ENCODE measurements at regions not wholly inside any gene's neighbourhood (a gene's known extent, or its start where the extent isn't known, plus 50 kb on each side); places are given as distances from the start of the nearest gene placed in this dataset.

GRCh38 chrX:69323786-69324720, 158.8 kb upstream of the PJA1 start:
- intact Hi-C loops (cut with micrococcal nuclease; ENCODE audit: unreplicated experiment) (no loop called here), in situ Hi-C loops (cut with MboI) (no loop called here)
- no peak overlapping the region for H3K4me2 ChIP-seq (ENCODE audit: control insufficient read depth, insufficient read depth)
- ChIA-PET RAD21 (ENCODE audit: unreplicated experiment) (no interaction called here), POLR2A (no interaction called here), SMC1A (ENCODE audit: uncharacterized antibody, unreplicated experiment) (interaction anchor here (0.6 kb wide), 1 partner anchor 698 kb away, joined by 3 read pairs; no protein-coding TSS in a partner anchor), CTCF (no interaction called here)
- BruUV-seq (replicated peaks) = no TSS peak
- H2AFZ ChIP-seq (ENCODE audit: control insufficient read depth, low read depth, low read length) = no peak overlapping the region
- FAIRE-seq = no peak
- 5% methylated on average over 8 of the region's 9 CpGs for WGBS (ENCODE audit: insufficient coverage, insufficient replicate concordance, low lambda C conversion rate, missing lambda C conversion rate)
- no peak for DNase-seq (ENCODE audit: low read depth, low spot score)
- H3K4me1 ChIP-seq (ENCODE audit: control insufficient read depth, insufficient read depth, low read length) = no peaks in the 10 kb centered on the region
- H3K27me3 ChIP-seq (replicated peaks in 1 of 2; ENCODE audit: control insufficient read depth in 2 of 2, insufficient read depth in 2 of 2, low read length in 1 of 2) = no peaks in the 10 kb centered on the region
- no peaks in the 10 kb centered on the region for H3K9me3 ChIP-seq (replicated peaks; ENCODE audit: control insufficient read depth, insufficient read depth, low read length)
- H3K79me2 ChIP-seq (ENCODE audit: control insufficient read depth, insufficient read depth, low read length) = no peaks in the 10 kb centered on the region
- TF ChIP-seq PKNOX1 (IDR thresholded peaks at IDR 0.05) (no peak), CHD4 (IDR thresholded peaks at IDR 0.05) (no peak), ZNF24 (IDR thresholded peaks at IDR 0.05) (no peak), ZBTB40 (IDR thresholded peaks at IDR 0.05; ENCODE audit: borderline replicate concordance) (no peak), BCL3 (IDR thresholded peaks at IDR 0.05; ENCODE audit: borderline replicate concordance, insufficient read depth, low read depth, low read length, poor library complexity, severe bottlenecking) (no peak), E2F8 (IDR thresholded peaks at IDR 0.05; ENCODE audit: low read depth, partially characterized antibody) (no peak), MTA2 (IDR thresholded peaks at IDR 0.05; ENCODE audit: low read depth) (no peak)
- H4K20me1 ChIP-seq (ENCODE audit: control insufficient read depth, insufficient read depth) = no peaks in the 10 kb centered on the region
- ATAC-seq = no peak
- H3K27ac ChIP-seq (ENCODE audit: control insufficient read depth, insufficient read depth) = no peak overlapping the region
- H3K4me3 ChIP-seq = no peak overlapping the region
- H3K9ac ChIP-seq (ENCODE audit: control insufficient read depth, insufficient read depth, low read length) = no peak overlapping the region
- H3K36me3 ChIP-seq (ENCODE audit: control insufficient read depth in 2 of 2, insufficient read depth in 2 of 2, low read length in 1 of 2) = no peaks in the 10 kb centered on the region
